ENCODE measurements at regions not wholly inside any gene's neighbourhood (a gene's known extent, or its start where the extent isn't known, plus 50 kb on each side); places are given as distances from the start of the nearest gene placed in this dataset.
"Not testable (repeated sequence)": the region's sequence is repeated elsewhere in the genome, so short reads cannot be mapped to it uniquely, and the experiment has no call there.

DNA sequence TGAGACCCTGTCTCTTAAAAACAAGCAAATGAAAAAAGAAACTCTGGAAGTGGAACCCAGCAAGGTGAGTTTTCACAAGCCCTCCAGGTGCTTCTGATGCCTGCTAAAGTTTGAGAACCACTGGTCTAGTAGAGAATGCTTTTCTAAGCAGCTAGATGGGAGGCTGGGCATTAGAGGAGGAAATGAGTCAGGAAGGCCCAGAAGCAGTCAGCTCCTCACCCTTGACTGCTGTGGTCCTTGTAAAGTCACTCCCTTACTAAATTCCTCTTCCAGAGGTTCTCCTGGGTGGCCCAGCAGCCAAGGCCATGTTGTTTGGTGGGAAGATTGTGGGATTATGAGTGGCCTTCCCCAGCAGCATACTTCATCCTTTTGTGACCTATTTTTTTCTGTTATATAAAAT is 52.0 kb upstream of the FYN start:
- FAIRE-seq = no peak

DNA sequence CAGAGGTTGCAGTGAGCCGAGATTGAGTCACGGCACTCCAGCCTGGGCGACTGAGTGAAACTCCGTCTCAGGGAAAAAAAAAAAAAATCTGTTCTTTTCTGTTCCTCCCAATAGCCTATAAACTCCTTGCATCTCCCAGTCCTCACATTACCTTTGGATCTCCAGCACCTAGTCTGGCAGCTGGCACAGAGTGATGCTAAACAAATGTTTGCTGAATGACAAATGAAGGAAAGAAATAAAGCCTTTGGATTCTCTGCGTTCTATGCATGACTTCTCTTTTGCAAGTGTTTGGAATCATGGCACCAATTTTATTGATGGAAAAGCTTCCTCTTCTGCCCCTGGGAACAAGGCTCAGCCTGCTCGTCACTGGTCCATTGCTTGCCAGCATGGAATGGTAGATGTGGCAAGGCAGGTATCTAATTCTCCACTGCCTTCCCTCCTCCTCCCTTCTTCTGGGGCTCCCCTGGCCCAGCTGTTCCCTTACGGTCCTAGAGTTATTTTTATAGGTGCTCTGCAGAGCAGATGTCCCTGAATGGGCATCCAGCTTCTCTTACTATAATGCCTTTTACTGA is 53.6 kb upstream of the FYN start:
- no peak for FAIRE-seq

DNA sequence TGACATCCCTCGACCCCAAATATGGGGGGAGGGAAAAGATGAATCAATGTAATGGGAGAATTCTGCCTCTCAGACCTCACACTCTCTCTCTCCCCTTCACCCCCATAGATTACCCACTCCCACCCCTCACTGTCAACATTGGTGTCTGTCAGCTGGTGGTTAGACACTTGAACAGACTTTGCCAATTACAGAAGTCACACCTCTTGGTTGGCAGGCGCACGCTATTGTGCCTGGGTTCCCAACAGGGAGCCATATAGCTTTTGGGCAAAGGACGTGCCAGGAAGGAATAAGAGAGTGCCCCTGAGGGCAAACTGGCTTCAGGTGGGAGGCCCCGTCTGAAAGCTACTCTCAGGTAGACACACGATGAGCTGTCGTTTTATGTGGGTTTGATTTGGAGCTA is 54.1 kb upstream of the FYN start:
- FAIRE-seq = no peak

DNA sequence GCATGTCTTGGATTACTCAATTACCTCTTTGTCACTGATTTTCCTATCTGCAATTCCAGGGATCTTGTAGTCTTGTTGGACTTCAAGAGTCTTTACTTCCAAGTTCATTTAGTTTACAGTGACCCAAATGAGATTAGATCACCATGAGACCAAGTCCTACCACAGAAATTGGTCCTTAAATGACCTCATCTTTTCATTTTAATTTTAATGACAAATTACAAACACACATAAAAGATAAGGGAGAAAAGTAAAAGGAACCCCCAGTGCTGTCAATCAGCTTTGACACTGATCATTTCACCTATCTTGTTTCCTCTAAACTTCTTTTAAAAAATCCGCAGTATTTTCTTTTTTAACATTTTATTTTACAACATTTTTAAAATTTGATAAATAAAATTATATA is 54.9 kb upstream of the FYN start:
- no peak for FAIRE-seq

DNA sequence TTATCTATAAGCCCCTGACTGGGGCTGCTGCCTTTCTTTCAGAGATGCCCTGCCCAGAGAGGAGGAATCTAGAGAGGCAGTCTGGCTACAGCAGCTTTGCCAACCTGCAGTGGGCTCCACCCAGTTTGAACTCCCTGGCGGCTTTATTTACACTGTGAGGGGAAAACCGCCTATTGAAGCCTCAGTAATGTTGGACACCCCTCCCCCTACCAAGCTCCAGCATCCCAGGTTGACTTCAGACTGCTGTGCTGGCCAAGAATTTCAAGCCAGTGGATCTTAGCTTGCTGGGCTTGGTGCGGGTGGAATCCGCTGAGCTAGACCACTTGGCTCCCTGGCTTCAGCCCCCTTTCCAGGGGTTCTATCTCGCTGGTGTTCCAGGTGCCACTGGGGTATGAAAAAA is 61.4 kb upstream of the FYN start:
- not testable (repeated sequence) for FAIRE-seq

DNA sequence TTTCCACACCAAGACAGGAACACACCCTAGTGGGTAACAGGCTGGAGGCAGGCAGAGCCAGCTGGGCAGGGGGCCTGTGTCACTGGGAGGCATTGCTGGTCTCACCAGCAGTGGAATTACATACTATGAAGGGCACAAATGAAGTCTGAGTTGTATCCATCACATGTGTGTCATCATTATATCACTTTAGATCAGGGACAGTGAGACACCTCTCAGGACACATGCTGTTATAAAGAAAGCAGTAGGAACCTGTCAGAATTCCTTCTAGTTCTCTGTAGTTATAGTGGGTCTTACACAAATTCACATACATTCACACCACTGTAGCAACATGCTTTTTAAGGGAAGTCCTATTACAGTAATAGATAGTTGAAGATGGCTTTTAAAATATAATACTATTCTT is 63.5 kb upstream of the FYN start:
- no peak for FAIRE-seq

DNA sequence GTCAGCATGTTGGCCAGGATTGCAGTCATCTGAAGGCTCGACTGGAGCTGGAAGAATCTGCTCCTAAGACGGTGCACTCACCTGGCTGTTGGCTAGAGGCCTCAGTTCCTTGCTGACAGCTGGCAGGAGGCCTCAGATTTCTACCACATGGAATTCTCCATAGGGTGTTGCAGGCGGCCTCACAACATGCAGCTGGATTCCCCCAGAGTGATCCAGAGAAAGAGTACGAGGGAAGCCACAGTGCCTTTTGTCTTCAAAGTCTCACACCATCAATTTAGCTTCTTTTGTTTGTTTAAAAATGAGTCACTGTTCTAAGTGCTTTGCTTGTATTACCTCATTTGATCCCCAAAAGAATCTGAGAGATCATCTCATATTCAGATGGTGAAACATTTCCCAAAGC is 65.5 kb upstream of the FYN start:
- no peak for FAIRE-seq

DNA sequence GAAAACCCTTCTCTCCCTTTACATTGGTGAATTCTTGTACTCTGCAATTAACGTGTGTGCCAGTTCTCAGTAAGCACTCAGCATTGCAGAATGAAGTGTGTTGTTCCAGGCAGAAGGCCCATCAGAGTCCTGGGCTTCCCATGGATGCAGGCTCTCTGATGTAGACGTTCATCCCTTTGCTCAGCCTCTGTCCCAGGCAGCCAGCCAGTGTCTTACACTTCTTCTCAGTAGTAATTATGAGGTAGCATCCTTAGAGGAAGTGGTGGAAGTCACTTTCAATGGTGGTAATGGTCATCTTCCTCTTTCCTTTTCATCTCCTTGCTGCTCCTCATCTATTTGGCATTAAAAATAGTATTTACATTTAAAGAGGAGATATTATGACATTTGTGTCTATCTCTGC is 66.7 kb upstream of the FYN start:
- FAIRE-seq = no peak

DNA sequence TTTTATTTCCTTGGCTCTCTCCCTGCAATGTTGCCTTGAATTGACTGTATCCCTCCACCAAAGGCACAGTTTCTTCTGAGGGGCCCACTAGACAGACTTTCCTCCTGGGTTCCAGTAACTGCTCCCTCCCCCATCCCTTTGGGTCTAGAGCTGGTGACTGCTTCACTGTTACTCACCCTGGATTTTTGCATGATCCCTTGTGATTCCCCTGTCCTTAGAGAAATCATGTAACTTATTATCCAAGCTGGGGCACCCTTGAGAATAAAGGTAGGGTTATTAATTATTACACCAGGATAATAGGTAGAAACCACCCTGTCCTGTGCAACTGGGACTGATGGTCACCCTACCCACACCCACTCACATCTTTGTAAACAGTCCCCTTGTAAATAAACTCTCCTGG is 67.5 kb upstream of the FYN start:
- FAIRE-seq = no peak

DNA sequence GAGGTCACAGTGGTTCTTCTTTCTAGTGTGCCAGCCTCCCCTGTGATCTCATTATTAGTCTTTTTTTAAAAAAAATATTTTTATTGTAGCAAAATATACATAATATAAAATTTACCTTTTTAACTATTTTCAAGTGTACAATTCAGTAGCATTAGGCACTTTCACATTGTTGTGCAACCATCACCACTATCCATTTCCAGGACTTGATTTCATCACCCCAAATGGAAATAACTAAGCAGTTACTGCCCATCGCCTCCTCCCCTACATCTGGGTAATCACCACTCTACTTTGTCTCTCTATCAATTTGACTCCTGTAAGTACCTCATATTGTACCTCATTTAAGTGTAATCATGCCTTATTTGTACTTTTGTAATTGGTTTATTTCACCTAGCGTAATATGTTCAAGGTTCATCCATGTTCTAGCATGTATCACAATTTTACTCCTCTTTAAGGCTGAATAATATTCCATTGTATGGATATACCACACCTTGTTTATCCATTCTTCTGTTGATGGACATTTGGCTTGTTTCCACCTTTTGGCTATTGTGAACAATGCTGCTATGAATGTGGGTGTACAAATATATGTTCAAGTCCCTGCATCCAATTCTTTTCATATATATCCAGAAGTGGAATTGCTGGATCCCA is 68.6 kb upstream of the FYN start:
- no peak for FAIRE-seq

DNA sequence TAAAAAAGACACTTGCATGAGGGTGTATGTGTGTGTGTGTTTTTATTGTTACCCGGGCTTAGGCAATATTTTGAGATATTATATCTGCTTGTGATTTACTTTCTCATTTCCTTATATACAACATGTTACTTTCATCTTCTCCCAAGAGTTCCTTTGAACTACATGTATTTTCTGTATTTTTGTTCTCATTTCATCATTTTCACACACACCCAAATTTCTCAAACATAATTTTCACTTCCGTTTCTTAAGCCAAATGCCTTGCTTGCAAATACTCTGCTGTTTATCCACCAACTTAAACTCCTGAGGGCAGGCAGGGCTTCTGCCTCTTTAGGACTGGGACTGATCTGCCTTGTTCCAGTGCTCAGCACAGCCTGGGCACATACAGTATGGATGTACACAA is 69.3 kb upstream of the FYN start:
- FAIRE-seq = no peak

DNA sequence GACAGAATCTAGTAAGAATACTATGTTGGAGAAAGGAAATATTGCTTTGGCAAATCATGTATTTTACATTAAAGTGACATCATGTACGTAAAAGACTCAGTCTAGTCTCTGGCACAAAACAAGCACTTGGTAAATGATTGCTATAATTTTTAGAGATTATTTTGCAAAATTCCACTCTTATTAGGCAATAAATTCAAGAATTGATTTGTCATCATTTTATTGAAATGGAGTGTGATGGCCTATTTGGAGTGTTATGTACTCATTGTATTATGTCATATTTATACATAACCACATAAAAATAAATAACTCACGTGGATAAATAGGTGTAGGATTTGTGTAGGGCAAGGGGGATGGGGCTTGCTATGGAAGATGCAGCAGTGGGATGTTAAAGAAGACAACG is 70.0 kb upstream of the FYN start:
- no peak for FAIRE-seq

DNA sequence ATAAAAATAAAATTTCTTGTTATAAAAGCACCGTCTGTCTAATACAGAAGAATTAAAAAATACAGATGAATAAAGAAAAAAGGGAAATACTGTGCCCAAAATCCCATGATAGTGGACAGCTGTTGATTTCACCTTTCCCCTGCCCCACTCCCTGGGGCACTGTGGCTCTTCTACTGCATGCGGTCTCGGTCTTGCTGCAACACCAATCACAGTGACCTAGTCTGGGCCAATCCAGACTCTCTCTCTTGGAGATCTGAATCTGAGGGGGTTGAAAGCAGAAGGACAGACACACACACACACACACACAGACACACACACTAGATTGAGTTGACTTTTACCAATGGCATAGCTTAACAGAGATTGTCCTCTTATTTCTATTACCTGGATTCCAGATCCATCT is 70.5 kb upstream of the FYN start:
- FAIRE-seq = no peak

DNA sequence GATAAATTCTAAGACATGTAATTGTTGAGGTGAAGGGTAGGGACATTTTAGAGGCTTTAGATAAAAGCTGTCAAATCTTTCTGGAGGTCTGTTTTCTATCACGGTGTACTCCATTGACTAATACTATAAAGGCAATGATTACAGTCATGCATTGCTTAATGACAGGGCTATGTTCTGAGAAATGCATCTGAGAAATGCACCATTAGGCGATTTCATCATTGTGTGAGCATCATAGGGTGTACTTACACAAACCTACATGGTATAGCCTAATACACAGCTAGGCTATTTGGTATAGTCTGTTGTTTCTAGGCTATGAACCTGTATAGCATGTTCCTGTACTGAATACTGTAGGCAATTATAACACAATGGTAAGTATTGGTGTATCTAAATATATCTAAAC is 71.3 kb upstream of the FYN start:
- no peak for FAIRE-seq

DNA sequence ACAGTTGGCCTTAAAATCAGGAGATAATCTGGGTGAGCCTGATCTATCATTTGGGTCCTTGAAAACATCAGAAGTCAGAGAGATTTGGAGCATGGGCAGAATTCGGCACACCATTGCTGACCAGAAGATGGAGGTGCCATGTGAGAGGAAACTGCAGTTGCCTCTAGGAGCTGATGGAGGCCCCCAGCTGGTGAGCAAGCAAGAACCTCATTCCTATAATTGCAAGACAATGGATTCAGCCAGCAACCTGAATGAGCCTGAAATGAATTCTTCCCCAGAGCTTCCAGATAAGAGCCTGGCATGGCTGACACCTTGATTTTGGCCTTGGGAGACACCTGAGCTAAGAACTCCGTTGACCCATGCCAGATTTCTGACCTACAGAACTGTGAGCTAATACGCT is 76.3 kb upstream of the FYN start:
- no peak for FAIRE-seq

DNA sequence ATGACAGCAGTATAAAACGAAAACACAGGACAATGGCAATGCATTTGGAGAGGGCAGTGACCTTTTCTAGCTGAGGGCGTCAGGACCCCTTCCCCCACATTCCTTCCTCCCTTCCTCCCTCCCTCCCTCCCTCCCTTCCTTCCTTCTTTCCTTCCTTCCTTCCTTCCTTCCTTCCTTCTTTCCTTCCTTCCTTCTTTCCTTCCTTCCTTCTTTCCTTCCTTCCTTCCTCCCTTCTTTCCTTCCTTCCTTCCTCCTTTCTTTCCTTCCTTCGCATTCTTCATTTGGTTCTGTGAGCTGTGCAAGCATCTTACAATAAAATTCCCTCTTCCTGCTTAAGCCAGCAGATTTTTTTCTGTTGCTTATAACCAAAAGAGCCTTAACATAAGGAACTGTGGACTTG is 76.7 kb upstream of the FYN start:
- not testable (repeated sequence) for FAIRE-seq

DNA sequence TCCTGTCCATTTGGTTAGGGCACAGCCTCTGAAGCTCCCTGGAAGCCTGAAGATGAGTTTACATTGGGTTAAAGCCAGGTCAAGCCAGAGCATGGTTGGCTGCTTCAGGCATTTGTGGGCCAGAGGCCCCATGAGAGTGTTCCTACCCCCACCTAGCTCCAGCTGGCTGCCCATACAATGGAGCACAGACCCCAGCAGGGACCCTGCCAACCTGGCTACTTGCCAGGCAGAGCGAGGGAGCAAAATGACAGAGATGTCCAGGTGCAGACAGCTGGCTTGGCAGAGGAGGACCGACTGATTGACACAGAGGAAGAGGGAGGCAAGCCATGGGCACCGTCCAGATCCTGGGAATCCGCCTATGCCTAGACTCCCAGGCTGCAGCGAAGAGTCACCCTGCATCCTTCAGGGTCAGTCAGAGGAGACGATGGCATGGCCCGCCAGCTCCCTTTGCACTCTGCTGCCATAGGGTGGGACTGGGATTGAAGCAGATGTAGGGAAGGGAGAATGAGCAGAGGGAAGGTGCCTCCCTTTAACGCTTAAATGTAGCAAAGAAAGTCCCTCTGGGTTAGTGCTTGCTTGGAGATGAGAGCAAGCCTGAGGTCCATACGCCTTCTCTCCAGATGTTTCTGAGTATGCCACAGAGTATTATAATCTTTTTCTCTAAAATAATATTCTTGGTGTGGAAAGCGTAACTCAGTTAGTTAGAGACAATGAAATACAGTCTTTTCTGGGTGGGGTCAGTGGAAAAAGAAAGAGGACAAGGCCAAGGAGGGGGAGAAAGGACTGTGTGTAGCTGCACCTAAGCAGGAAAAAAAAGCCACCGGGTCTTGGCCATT is 77.6 kb upstream of the FYN start:
- FAIRE-seq = no peak

DNA sequence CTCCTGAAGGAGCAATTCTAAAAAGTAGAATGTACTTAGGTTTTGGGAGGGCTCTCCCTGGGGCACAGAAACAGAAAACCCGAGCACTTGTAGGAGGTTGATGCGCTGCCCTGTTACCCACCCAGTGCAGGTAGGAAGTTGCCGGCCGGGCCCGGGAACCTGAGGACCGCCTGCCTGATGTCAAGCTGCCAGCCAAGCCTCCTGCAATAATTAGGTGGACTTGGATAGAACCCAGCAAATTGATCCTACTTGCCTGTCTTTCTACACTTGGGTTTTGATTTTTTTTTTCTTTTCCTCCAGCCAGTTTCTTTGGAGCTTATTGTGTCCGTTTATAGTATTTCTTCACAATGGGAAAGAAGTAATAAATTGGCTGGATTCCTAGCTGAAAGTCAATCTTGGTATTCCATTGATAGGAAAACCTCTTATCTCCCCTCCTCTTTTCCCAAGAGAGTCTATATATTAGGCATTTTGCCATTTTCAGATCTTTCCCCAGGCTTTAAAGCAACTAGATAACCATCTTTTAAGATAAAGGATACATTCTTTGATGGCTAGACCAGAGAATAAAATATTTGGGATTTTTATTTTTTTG is 78.3 kb upstream of the FYN start:
- FAIRE-seq = no peak

DNA sequence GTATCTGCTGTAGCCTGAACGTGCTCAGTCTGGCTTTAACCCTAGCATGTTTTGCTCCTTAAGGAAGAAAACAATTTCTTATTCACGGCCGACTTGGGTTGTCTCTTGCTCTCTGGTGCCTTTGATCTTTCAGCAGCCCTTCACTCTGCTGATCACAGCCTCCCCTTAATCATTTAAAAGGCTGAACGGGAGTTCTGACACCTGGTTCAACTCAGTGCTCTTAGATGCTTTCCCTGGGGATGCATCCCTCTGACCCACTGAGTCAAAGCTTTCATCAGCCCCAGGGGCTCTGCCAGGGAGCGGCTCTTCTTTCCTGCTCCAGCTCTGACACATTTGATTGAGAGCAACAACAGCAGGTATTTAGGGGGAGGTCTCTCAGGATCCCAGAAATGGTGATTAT is 79.0 kb upstream of the FYN start:
- FAIRE-seq = no peak

DNA sequence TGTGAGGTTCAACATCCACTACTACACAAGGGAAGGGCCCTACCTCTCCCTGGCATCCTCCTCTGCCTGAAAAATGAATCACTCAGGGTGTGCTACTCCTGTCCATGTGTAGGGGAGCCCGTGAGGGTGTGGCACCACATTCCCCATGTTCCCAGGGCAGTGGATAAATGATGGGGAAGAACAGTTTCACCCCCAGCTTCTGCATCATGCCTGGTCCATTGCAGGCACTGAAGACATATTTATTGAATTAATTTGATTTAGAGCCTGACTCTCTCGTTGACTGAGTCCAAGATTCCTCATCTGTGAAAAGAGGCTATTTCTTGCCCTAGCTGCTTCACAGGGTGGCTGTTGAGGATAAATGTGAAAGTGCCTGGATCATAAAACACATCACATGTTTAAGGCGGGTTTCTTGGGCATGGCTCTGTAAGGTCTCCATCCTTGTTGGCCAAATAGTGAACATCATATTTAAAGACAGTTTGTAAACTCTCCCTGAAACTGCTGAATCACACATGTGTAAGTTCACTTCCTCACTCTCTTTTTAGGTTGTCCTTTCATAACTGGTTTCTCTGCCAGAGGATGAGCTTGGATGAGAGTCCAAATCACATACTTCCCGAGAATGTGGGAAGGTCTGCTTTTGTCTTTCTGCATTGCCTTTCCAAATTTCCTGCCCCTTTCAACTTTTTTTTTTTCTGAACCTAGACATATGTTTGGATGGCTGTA is 79.7 kb upstream of the FYN start:
- peak; percentile 12 for FAIRE-seq

DNA sequence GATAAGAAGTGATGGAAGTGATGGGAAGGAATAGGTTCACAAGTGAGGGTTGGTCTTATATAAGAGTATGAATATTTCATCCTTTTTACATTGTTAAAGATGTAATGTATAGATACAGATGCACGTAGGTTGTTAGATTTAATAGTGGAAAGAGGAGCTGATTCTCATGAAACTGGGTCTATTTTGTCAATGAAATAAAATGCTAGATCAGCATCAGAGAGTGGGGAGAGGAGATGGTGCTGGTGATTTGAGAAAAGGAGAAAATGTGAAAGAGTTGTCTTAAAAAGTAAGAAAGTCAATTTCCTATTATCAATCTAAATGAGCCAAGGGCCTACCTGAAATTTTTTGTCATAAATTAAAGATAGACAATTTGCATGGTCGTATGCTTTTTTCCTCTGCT is 82.8 kb upstream of the FYN start:
- FAIRE-seq = no peak

DNA sequence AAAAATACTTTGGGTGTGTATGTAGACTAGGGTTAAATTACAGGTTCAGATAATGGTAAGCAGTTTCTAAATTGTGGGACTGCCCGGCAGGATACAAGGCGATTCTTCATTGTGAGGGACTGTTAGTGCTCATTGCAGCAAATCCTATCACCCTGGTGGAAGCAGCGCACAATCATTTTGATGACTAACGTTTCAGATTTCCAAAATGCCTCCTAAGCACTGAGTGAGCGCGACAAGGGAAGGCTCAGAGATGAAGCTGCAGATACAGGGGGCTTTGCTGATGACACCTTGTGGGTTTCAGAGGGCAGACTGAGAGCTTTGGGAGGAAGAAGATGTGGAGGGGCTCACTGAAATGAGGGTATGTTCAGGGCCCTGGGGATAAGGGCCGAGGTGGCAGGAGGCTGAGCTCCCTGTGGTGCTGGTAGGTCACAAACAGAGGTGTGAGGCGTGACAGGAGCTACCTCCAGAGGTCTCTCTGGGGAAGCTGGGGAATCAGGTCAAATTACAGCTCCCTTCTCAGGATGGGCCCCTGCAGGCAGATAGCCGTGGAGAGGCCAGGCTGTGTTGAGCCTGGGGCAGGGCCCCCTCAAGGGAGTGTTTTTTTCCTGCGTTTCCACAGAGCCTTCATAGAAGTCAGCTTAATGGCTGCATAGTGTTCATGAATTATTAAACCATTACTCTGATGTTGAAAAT is 84.5 kb upstream of the FYN start:
- FAIRE-seq = no peak

DNA sequence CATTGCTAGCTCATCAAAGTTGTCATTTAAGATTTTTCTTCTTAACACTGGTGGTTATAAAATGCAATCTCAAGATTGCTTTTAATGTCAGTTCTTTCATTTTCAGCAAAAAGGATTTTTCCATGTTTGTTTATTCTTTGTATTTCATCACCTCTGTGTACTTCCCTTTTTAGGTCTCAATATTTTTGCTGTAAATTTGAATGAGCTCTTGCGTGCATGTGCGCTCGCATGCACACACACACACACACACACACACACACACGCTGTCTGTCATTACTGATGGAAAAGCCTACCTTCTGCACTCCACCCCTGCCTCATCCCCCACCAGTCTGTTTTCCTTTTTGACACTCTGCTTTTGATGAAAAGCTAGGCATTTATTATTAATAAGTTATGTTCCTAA is 85.3 kb upstream of the FYN start:
- no peak for FAIRE-seq

Measured in endometrium (tissue), 2 donors.